ENCODE measurements at regions not wholly inside any gene's neighbourhood (a gene's known extent, or its start where the extent isn't known, plus 50 kb on each side); places are given as distances from the start of the nearest gene placed in this dataset.

DNA sequence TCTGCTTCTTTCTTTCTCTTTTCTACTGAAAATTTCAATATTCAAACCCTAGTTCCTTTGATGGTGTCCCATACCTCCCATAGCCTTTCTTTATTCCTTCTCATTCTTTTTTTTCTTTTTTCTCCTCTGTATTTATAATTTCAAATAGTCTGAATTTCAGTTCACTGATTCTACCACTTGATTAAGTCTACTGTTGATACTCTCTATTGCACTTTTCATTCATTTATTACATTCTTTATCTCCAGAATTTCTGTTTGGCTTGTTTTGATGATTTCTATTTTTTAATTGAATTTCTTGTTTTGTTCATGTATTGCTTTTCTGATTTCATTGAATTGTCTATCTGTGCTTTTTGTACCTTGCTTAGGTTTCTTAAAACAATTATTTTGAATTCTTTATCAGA lies 111.9 kb upstream of the VRK2 start:
- Histone ChIP-seq H3K4me3 (ENCODE audit: extremely low read depth, insufficient read depth, low read length, poor library complexity, severe bottlenecking) (no peak overlapping the region), H3K36me3 (ENCODE audit: control insufficient read depth, insufficient read depth, low read length) (no peaks in the 10 kb centered on the region)

DNA sequence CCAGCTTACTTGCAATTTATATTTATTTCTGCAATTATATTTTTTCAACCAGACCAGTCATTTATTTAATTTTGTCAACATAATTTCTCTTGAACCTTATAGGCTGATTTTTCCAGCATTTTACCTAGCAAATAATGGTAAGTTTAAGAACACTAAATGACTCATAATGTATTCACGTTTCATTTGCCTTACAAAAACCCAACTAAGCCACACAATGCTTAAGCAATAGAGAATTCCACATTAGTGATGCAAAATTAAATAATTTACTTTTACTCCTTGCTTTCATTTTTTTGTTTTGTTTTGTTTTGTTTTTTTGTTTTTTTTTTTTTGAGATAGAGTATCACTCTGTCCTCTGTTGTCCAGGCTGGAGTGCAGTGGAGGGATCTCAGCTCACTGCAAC lies 110.4 kb upstream of the VRK2 start:
- no CpG with 5 or more reads among the region's 1 CpG for WGBS, 2 experiments (ENCODE audit: insufficient coverage in 2 of 2)

More for the DNA sequence above, 111.9 kb upstream of the VRK2 start:
- no peak overlapping the region for H3K27ac ChIP-seq (ENCODE audit: low read depth, low read length, severe bottlenecking)
- H3K4me1 ChIP-seq (ENCODE audit: control insufficient read depth, insufficient read depth, low read length, poor library complexity, severe bottlenecking) = no peaks in the 10 kb centered on the region
- no peaks in the 10 kb centered on the region for H3K9me3 ChIP-seq (ENCODE audit: control insufficient read depth, low read length)

DNA sequence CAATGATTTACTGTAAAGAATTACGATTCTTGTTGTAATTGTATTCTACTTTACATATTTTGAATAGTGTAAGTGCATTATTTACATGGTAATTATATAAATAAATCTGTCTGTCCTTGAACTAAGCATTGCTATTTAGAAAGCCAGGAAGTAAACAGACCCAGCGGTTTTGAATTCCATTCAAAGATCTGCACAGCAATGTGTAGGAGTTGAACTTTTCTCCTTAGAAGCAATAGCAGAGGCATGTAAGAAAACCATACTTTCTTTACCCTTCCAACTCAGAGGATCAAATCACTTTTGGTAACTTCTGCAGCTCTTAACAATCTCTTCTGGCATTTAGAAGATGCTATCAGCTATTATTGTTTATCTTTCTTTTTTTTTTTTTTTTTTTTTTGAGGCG lies 109.2 kb upstream of the VRK2 start:
- no CpG with 5 or more reads among the region's 3 CpGs for WGBS, 2 experiments (ENCODE audit: insufficient coverage in 2 of 2)
- Histone ChIP-seq H3K36me3 (ENCODE audit: control insufficient read depth, insufficient read depth, low read length) (no peaks in the 10 kb centered on the region), H3K4me3 (ENCODE audit: extremely low read depth, insufficient read depth, low read length, poor library complexity, severe bottlenecking) (no peak overlapping the region), H3K27ac (ENCODE audit: low read depth, low read length, severe bottlenecking) (no peak overlapping the region), H3K9me3 (ENCODE audit: control insufficient read depth, low read length) (no peaks in the 10 kb centered on the region), H3K4me1 (ENCODE audit: control insufficient read depth, insufficient read depth, low read length, poor library complexity, severe bottlenecking) (no peaks in the 10 kb centered on the region)

More for the DNA sequence above, 110.4 kb upstream of the VRK2 start:
- Histone ChIP-seq H3K4me1 (ENCODE audit: control insufficient read depth, insufficient read depth, low read length, poor library complexity, severe bottlenecking) (no peaks in the 10 kb centered on the region), H3K27ac (ENCODE audit: low read depth, low read length, severe bottlenecking) (no peak overlapping the region), H3K9me3 (ENCODE audit: control insufficient read depth, low read length) (no peaks in the 10 kb centered on the region), H3K4me3 (ENCODE audit: extremely low read depth, insufficient read depth, low read length, poor library complexity, severe bottlenecking) (no peak overlapping the region), H3K36me3 (ENCODE audit: control insufficient read depth, insufficient read depth, low read length) (no peaks in the 10 kb centered on the region)

DNA sequence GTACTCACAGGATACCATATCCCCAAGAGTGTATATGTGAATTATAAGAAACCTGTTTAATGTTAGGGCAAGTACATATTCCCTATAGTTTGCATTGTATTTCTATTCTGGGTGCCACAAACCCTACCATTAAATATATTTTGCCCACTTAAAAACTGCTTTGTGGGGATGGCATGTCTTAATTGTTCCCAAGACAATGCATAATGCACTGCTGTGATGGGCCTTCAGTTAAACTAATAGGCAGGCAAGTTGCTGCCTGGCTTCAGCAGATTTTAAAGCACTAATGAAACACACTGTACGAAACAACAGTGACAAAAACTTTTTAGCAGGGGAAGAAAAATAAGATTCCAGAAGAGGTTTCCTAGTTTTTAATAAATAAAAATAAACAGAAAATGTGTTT lies 104.8 kb upstream of the VRK2 start:
- Histone ChIP-seq H3K27ac (ENCODE audit: low read depth, low read length, severe bottlenecking) (no peak overlapping the region), H3K9me3 (ENCODE audit: control insufficient read depth, low read length) (no peaks in the 10 kb centered on the region), H3K4me1 (ENCODE audit: control insufficient read depth, insufficient read depth, low read length, poor library complexity, severe bottlenecking) (peaks cover 6% of the 10 kb centered on the region), H3K36me3 (ENCODE audit: control insufficient read depth, insufficient read depth, low read length) (no peaks in the 10 kb centered on the region), H3K4me3 (ENCODE audit: extremely low read depth, insufficient read depth, low read length, poor library complexity, severe bottlenecking) (no peak overlapping the region)
- no CpG with 5 or more reads among the region's 1 CpG for WGBS, 2 experiments (ENCODE audit: insufficient coverage in 2 of 2)

DNA sequence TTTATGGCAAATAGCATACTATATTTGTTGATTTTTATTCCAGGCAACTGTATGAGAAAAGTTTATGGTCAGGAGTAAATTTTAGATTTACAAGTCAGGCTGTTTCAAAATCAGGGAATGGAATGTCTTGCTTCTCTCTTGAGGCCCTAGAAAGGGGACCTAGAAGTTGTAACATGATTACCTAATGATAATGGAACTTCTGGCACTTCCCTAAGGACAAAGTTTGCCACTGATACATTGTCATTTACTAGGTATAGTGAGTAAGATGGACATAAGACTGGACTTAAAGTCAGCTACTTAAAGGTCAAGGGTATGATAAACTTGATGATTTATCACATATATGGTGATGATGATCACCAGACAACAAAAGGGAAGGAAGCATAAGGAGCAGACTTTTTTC lies 103.3 kb upstream of the VRK2 start:
- peaks cover 6% of the 10 kb centered on the region for H3K4me1 ChIP-seq (ENCODE audit: control insufficient read depth, insufficient read depth, low read length, poor library complexity, severe bottlenecking)
- no peak overlapping the region for H3K4me3 ChIP-seq (ENCODE audit: extremely low read depth, insufficient read depth, low read length, poor library complexity, severe bottlenecking)
- H3K36me3 ChIP-seq (ENCODE audit: control insufficient read depth, insufficient read depth, low read length) = no peaks in the 10 kb centered on the region
- no peak overlapping the region for H3K27ac ChIP-seq (ENCODE audit: low read depth, low read length, severe bottlenecking)
- no peaks in the 10 kb centered on the region for H3K9me3 ChIP-seq (ENCODE audit: control insufficient read depth, low read length)

DNA sequence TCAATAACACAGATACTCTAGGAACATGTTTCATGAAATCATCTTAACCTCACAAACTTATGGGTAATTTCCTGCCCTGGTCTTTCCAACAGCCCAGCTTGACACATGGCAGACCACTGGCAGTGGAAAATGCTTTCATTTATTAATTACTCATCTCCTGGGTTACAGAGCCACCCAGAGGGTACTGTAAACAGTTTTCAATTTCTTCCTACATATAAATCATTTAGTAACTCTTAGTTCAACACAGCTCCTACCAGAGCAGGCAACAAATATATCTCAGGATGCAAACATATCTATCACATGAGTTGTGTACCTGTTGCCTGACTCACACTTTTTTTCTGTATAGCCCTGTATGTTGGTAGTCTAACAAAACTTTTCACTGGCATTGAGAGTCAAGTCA lies 99.2 kb upstream of the VRK2 start:
- Histone ChIP-seq H3K4me1 (ENCODE audit: control insufficient read depth, insufficient read depth, low read length, poor library complexity, severe bottlenecking) (peaks cover 6% of the 10 kb centered on the region), H3K9me3 (ENCODE audit: control insufficient read depth, low read length) (no peaks in the 10 kb centered on the region), H3K27ac (ENCODE audit: low read depth, low read length, severe bottlenecking) (no peak overlapping the region), H3K4me3 (ENCODE audit: extremely low read depth, insufficient read depth, low read length, poor library complexity, severe bottlenecking) (no peak overlapping the region), H3K36me3 (ENCODE audit: control insufficient read depth, insufficient read depth, low read length) (no peaks in the 10 kb centered on the region)

DNA sequence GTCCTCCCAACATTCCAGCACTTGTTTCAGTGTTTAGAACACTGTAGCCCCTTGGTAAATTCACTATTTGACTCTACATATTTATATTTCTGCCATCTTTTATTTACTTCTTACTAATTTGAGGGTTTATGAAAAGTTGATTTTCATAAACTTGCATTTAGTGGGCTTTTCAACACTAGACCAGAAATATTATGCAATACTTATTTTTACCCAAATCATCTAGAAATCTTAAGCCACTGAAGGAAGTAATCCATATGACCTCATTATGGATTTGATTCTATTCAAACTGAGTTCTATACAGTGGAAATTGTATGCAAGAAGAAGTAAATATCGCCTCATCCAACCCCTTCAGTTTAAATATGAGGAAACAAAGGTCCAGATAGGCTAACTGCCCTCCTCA lies 92.6 kb upstream of the VRK2 start:
- H3K4me1 ChIP-seq (ENCODE audit: control insufficient read depth, insufficient read depth, low read length, poor library complexity, severe bottlenecking) = no peaks in the 10 kb centered on the region
- no peaks in the 10 kb centered on the region for H3K36me3 ChIP-seq (ENCODE audit: control insufficient read depth, insufficient read depth, low read length)
- no peak overlapping the region for H3K27ac ChIP-seq (ENCODE audit: low read depth, low read length, severe bottlenecking)
- no peaks in the 10 kb centered on the region for H3K9me3 ChIP-seq (ENCODE audit: control insufficient read depth, low read length)
- 67% methylated on average over 1 of the region's 1 CpG; no CpG with 5 or more reads in 1 of the 2 experiments for WGBS, 2 experiments (ENCODE audit: insufficient coverage in 2 of 2)
- H3K4me3 ChIP-seq (ENCODE audit: extremely low read depth, insufficient read depth, low read length, poor library complexity, severe bottlenecking) = no peak overlapping the region

DNA sequence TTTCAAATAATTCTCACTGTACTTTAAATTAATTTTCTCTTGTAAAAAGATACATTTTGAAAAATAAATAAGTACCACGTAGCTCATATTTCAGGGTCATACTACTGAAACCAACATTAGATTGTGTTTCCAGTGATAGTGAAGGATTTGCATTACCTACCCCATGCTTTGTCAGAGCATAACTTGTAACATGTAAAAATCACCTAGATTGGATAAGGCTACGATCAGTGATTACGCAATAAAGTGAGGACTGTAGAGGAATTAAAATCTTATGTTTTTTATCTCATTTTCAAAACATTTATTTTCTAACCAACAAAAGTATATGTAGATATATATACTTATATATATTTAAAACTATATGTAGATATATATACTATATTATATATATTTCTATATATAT lies 89.4 kb upstream of the VRK2 start:
- H3K36me3 ChIP-seq (ENCODE audit: control insufficient read depth, insufficient read depth, low read length) = no peaks in the 10 kb centered on the region
- no peaks in the 10 kb centered on the region for H3K9me3 ChIP-seq (ENCODE audit: control insufficient read depth, low read length)
- no peak overlapping the region for H3K27ac ChIP-seq (ENCODE audit: low read depth, low read length, severe bottlenecking)
- no peaks in the 10 kb centered on the region for H3K4me1 ChIP-seq (ENCODE audit: control insufficient read depth, insufficient read depth, low read length, poor library complexity, severe bottlenecking)
- WGBS, 2 experiments (ENCODE audit: insufficient coverage in 2 of 2) = no CpG with 5 or more reads among the region's 3 CpGs
- no peak overlapping the region for H3K4me3 ChIP-seq (ENCODE audit: extremely low read depth, insufficient read depth, low read length, poor library complexity, severe bottlenecking)

DNA sequence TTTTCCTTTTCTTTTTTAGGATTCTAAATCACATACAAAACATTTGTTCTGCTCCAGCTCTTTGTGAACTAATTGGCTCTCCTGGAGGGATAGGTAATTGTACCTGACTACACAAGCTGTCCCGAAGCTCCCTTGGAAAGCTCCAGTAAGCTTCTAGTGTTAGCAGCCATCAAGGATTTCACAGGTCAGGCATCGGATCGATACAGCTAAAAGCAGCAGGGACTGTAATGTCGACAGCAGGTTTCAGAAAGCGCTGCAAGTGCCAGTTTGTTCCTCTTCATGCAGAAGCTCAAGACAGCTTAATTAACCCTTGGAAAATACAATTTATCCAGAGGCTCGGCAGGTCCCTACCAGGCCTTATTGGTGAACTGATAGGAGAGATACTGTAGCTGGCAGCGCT lies 87.2 kb upstream of the VRK2 start:
- Histone ChIP-seq H3K36me3 (ENCODE audit: control insufficient read depth, insufficient read depth, low read length) (no peaks in the 10 kb centered on the region), H3K9me3 (ENCODE audit: control insufficient read depth, low read length) (no peaks in the 10 kb centered on the region), H3K4me3 (ENCODE audit: extremely low read depth, insufficient read depth, low read length, poor library complexity, severe bottlenecking) (no peak overlapping the region), H3K27ac (ENCODE audit: low read depth, low read length, severe bottlenecking) (no peak overlapping the region), H3K4me1 (ENCODE audit: control insufficient read depth, insufficient read depth, low read length, poor library complexity, severe bottlenecking) (no peaks in the 10 kb centered on the region)
- WGBS, 2 experiments (ENCODE audit: insufficient coverage in 2 of 2) = 82 to 89% methylated on average over 6 to 7 of the region's 7 CpGs

DNA sequence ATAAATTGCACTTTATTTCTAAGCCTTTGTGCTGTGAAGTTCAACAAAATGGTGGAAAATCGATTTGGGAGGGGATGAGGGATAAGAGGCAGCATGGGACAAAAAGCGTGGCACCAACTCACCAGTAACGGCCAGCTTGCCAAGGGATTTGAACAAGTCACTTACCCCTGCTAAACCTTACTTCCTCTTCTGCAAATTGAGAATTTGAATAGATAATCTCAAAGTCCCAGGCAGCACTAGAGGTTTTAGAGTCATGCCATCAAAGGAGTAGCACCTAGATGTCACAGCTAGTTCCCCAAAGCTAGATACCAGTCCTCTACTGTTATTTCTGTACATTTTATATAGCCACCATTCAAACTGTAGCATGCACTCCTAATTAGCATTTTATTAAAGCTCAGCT lies 83.7 kb upstream of the VRK2 start:
- Histone ChIP-seq H3K4me3 (ENCODE audit: extremely low read depth, insufficient read depth, low read length, poor library complexity, severe bottlenecking) (no peak overlapping the region), H3K36me3 (ENCODE audit: control insufficient read depth, insufficient read depth, low read length) (no peaks in the 10 kb centered on the region), H3K27ac (ENCODE audit: low read depth, low read length, severe bottlenecking) (no peak overlapping the region), H3K9me3 (ENCODE audit: control insufficient read depth, low read length) (no peaks in the 10 kb centered on the region), H3K4me1 (ENCODE audit: control insufficient read depth, insufficient read depth, low read length, poor library complexity, severe bottlenecking) (no peaks in the 10 kb centered on the region)
- 82% methylated on average over 2 of the region's 3 CpGs; no CpG with 5 or more reads in 1 of the 2 experiments for WGBS, 2 experiments (ENCODE audit: insufficient coverage in 2 of 2)

DNA sequence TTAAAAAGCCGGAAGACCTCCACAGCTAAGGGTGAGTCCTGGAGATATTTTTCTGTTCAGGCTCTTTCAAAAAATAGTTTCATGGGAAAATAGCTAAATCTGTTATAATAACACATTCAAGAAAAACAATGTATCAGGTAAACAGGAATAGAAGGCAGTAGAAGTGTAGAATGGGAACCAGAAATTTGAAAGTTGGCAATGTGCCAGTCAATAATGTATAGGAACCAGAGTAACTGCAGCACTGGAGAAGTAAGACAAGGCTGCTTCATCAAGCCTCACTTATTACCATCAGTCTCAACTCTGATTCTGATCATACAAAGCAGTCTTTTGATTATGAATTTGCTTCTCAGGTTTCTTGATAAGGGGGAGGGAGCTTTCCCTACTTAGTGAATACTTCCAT lies 81.4 kb upstream of the VRK2 start:
- H3K9me3 ChIP-seq (ENCODE audit: control insufficient read depth, low read length) = no peaks in the 10 kb centered on the region
- no peak overlapping the region for H3K27ac ChIP-seq (ENCODE audit: low read depth, low read length, severe bottlenecking)
- no peaks in the 10 kb centered on the region for H3K4me1 ChIP-seq (ENCODE audit: control insufficient read depth, insufficient read depth, low read length, poor library complexity, severe bottlenecking)
- H3K4me3 ChIP-seq (ENCODE audit: extremely low read depth, insufficient read depth, low read length, poor library complexity, severe bottlenecking) = no peak overlapping the region
- no peaks in the 10 kb centered on the region for H3K36me3 ChIP-seq (ENCODE audit: control insufficient read depth, insufficient read depth, low read length)
- WGBS, 2 experiments (ENCODE audit: insufficient coverage in 2 of 2) = no CpG with 5 or more reads among the region's 1 CpG

DNA sequence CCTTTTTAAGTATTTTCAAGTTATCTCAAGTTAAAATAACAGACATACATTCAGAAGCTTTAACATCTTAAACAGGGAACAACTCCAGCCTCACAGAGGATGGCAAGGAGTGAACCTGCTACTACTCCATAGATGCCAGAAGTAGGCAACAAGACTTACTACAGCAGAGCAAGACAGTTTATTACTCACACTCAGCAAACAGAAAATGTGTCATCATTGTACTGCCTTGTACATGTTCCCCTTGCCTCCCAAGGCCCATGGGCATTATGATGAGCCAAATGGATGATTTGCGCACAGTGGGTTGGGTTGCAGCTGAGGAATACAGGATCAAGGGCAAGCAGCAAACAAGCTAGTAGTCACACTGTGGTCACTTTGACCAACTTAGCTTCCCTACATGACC lies 80.6 kb upstream of the VRK2 start:
- Histone ChIP-seq H3K36me3 (ENCODE audit: control insufficient read depth, insufficient read depth, low read length) (no peaks in the 10 kb centered on the region), H3K27ac (ENCODE audit: low read depth, low read length, severe bottlenecking) (no peak overlapping the region), H3K4me1 (ENCODE audit: control insufficient read depth, insufficient read depth, low read length, poor library complexity, severe bottlenecking) (no peaks in the 10 kb centered on the region), H3K9me3 (ENCODE audit: control insufficient read depth, low read length) (no peaks in the 10 kb centered on the region), H3K4me3 (ENCODE audit: extremely low read depth, insufficient read depth, low read length, poor library complexity, severe bottlenecking) (no peak overlapping the region)
- 86 to 100% methylated on average over 1 of the region's 1 CpG for WGBS, 2 experiments (ENCODE audit: insufficient coverage in 2 of 2)

Measured in mesodermal cell (in vitro differentiated cells).